Osteoblast (primary cell): ENCODE measurements at regions not wholly inside any gene's neighbourhood (a gene's known extent, or its start where the extent isn't known, plus 50 kb on each side); places are given as distances from the start of the nearest gene placed in this dataset.

Experiments used
- DNase-seq: peaks from one replicate; pipeline ENCODE4 v3.0.0; 2011; ENCODE audit warnings: low spot score, mixed read lengths; ENCODE audit not compliant: insufficient read length; ENCODE audit errors: missing footprints
- H2AFZ ChIP-seq: 2 replicates; pipeline ENCODE4 v1.6.0; 2011; ENCODE audit warnings: mild to moderate bottlenecking, low read length
- H3K27ac ChIP-seq: 2 replicates; pipeline ENCODE4 v1.5.1; 2011; ENCODE audit warnings: mild to moderate bottlenecking, low read depth, low read length, moderate library complexity
- H3K27me3 ChIP-seq: 2 replicates; pipeline ENCODE4 v1.6.0; 2012; ENCODE audit warnings: mild to moderate bottlenecking, control low read depth, inconsistent platforms, low read length, moderate library complexity; ENCODE audit not compliant: insufficient read depth
- H3K36me3 ChIP-seq: 2 replicates; pipeline ENCODE4 v1.5.1; 2011; ENCODE audit warnings: mild to moderate bottlenecking, low read length, control low read depth, moderate library complexity; ENCODE audit not compliant: insufficient read depth
- H3K4me1 ChIP-seq: 2 replicates; pipeline ENCODE4 v1.5.1; 2011; ENCODE audit warnings: mild to moderate bottlenecking, low read length, control low read depth, moderate library complexity; ENCODE audit not compliant: insufficient read depth
- H3K4me2 ChIP-seq: 2 replicates; pipeline ENCODE4 v1.6.0; 2011; ENCODE audit warnings: mild to moderate bottlenecking, low read length; ENCODE audit not compliant: insufficient read depth
- H3K4me3 ChIP-seq: fragments of 200-600 bp; sonication (generic); 3 replicates; pipeline ENCODE4 v1.5.1; 2012; ENCODE audit warnings: mild to moderate bottlenecking, low read length, inconsistent platforms; ENCODE audit not compliant: insufficient read depth
- H3K79me2 ChIP-seq: 2 replicates; pipeline ENCODE4 v1.6.0; 2012; ENCODE audit warnings: mild to moderate bottlenecking, low read length, control low read depth, inconsistent platforms; ENCODE audit not compliant: insufficient read depth
- H3K9me3 ChIP-seq: 2 replicates; pipeline ENCODE4 v1.5.1; 2011; ENCODE audit warnings: low read depth, low read length, control low read depth
- H4K20me1 ChIP-seq: 2 replicates; pipeline ENCODE4 v1.6.0; 2012; ENCODE audit warnings: mild to moderate bottlenecking, low read length, control low read depth; ENCODE audit not compliant: insufficient read depth
- CTCF ChIP-seq: IDR thresholded peaks from 2 replicates; pipeline ENCODE4 v1.5.1; 2011; ENCODE audit warnings: mild to moderate bottlenecking, low read depth, low read length, moderate library complexity; ENCODE audit errors: extremely low read depth

- Histone ChIP-seq H3K4me1 (no peaks in the 10 kb centered on the region), H3K9me3 (no peaks in the 10 kb centered on the region), H3K4me3 (no peak overlapping the region), H3K27me3 (no peaks in the 10 kb centered on the region), H3K27ac (no peak overlapping the region), H3K4me2 (no peak overlapping the region), H2AFZ (no peak overlapping the region), H3K36me3 (no peaks in the 10 kb centered on the region), H4K20me1 (no peaks in the 10 kb centered on the region), H3K79me2 (no peaks in the 10 kb centered on the region)
- no peak for DNase-seq
- no peak for TF ChIP-seq CTCF
Measured at GRCh38 chr18:39200153-39200552, 1634.6 kb upstream of the CELF4 start.

GRCh38 chr18:39199231-39199855, 1633.7 kb upstream of the CELF4 start:
- no peak overlapping the region for H3K4me2 ChIP-seq
- no peak for TF ChIP-seq CTCF
- no peak overlapping the region for H2AFZ ChIP-seq
- no peaks in the 10 kb centered on the region for H3K9me3 ChIP-seq
- no peaks in the 10 kb centered on the region for H3K79me2 ChIP-seq
- no peak overlapping the region for H3K4me3 ChIP-seq
- no peak overlapping the region for H3K27ac ChIP-seq
- H3K27me3 ChIP-seq = no peaks in the 10 kb centered on the region
- no peaks in the 10 kb centered on the region for H4K20me1 ChIP-seq
- H3K36me3 ChIP-seq = no peaks in the 10 kb centered on the region
- no peak for DNase-seq
- no peaks in the 10 kb centered on the region for H3K4me1 ChIP-seq

GRCh38 chr18:39198376-39198775, 1632.8 kb upstream of the CELF4 start:
- no peak for TF ChIP-seq CTCF
- H3K9me3 ChIP-seq = no peaks in the 10 kb centered on the region
- no peaks in the 10 kb centered on the region for H3K79me2 ChIP-seq
- no peak for DNase-seq
- H3K27ac ChIP-seq = no peak overlapping the region
- no peaks in the 10 kb centered on the region for H3K4me1 ChIP-seq
- no peaks in the 10 kb centered on the region for H3K27me3 ChIP-seq
- H4K20me1 ChIP-seq = no peaks in the 10 kb centered on the region
- no peak overlapping the region for H3K4me3 ChIP-seq
- no peaks in the 10 kb centered on the region for H3K36me3 ChIP-seq
- no peak overlapping the region for H2AFZ ChIP-seq
- no peak overlapping the region for H3K4me2 ChIP-seq

GRCh38 chr18:39191931-39192330, 1626.3 kb upstream of the CELF4 start:
- Histone ChIP-seq H3K9me3 (no peaks in the 10 kb centered on the region), H3K4me2 (no peak overlapping the region), H3K36me3 (no peaks in the 10 kb centered on the region), H3K4me3 (no peak overlapping the region), H3K4me1 (no peaks in the 10 kb centered on the region), H3K79me2 (no peaks in the 10 kb centered on the region), H4K20me1 (no peaks in the 10 kb centered on the region), H3K27me3 (no peaks in the 10 kb centered on the region), H3K27ac (no peak overlapping the region), H2AFZ (no peak overlapping the region)
- DNase-seq = no peak
- TF ChIP-seq CTCF = no peak
